HFF-Myc (cell line): ENCODE measurements at regions not wholly inside any gene's neighbourhood (a gene's known extent, or its start where the extent isn't known, plus 50 kb on each side); places are given as distances from the start of the nearest gene placed in this dataset.

ENCODE experiments used
- DNase-seq: peaks from one replicate; pipeline ENCODE4 v3.0.0-alpha.2; 2011; ENCODE audit warnings: low read depth; ENCODE audit errors: extremely low read depth
- H3K4me3 ChIP-seq: replicated peaks from 2 replicates; pipeline ENCODE4 v1.5.1; 2011; ENCODE audit warnings: low read depth, mild to moderate bottlenecking, control low read depth, low read length
- CTCF ChIP-seq: IDR thresholded peaks from 2 replicates; pipeline ENCODE4 v1.5.1; 2012; ENCODE audit warnings: mild to moderate bottlenecking, low read depth, low read length, control low read depth; ENCODE audit errors: missing control alignments

- H3K4me3 ChIP-seq: no peak overlapping the region
- no peak for TF ChIP-seq CTCF
These were observed 608.5 kb upstream of the AGTR1 start for GRCh38 chr3:148089171-148089570.

GRCh38 chr3:148090156-148090555 lies 607.5 kb upstream of the AGTR1 start:
- no peak overlapping the region for H3K4me3 ChIP-seq
- no peak for TF ChIP-seq CTCF
- DNase-seq: no peak

More at GRCh38 chr3:148089171-148089570, 608.5 kb upstream of the AGTR1 start:
- no peak for DNase-seq

- no peak overlapping the region for H3K4me3 ChIP-seq
- no peak for DNase-seq
These were observed 604.9 kb upstream of the AGTR1 start for GRCh38 chr3:148092624-148093347.

GRCh38 chr3:148093753-148094152 lies 604.0 kb upstream of the AGTR1 start:
- no peak for TF ChIP-seq CTCF
- no peak overlapping the region for H3K4me3 ChIP-seq
- DNase-seq: no peak

More at GRCh38 chr3:148092624-148093347, 604.9 kb upstream of the AGTR1 start:
- TF ChIP-seq CTCF: no peak

- no peak for DNase-seq
- H3K4me3 ChIP-seq: no peak overlapping the region
- TF ChIP-seq CTCF: no peak
These were observed 601.7 kb upstream of the AGTR1 start for GRCh38 chr3:148095962-148096361.

GRCh38 chr3:148100476-148100875 lies 597.2 kb upstream of the AGTR1 start:
- H3K4me3 ChIP-seq: no peak overlapping the region
- no peak for TF ChIP-seq CTCF

GRCh38 chr3:148101061-148101460 lies 596.6 kb upstream of the AGTR1 start:
- no peak for DNase-seq
- no peak overlapping the region for H3K4me3 ChIP-seq
- TF ChIP-seq CTCF: no peak

More at GRCh38 chr3:148100476-148100875, 597.2 kb upstream of the AGTR1 start:
- no peak for DNase-seq
